A549 (cell line): ENCODE measurements at regions not wholly inside any gene's neighbourhood (a gene's known extent, or its start where the extent isn't known, plus 50 kb on each side); places are given as distances from the start of the nearest gene placed in this dataset.

Experiments used
- EHMT2 ChIP-seq: fragments of 200-600 bp; sonication (generic); IDR thresholded peaks from 2 replicates; pipeline ENCODE4 v1.6.1; 2016; ENCODE audit warnings: antibody characterized with exemption, low read depth, mild to moderate bottlenecking, moderate library complexity
- JUNB ChIP-seq: fragments of >200 bp; sonication (Bioruptor Twin); formaldehyde crosslinking; IDR thresholded peaks from 2 replicates; pipeline ENCODE4 v1.6.1; 2016
- MYC ChIP-seq: IDR thresholded peaks from 2 replicates; pipeline ENCODE4 v1.6.1; 2012; ENCODE audit warnings: mild to moderate bottlenecking, inconsistent platforms, low read length, improper control_type of control experiment, borderline replicate concordance
- RCOR1 ChIP-seq: fragments of 150-350 bp; IDR thresholded peaks from 2 replicates; pipeline ENCODE4 v1.6.1; 2014; ENCODE audit warnings: antibody characterized with exemption, low read length, low read depth
- TF ChIP-seq, protein P1 (sequence below): fragments of >200 bp; sonication (Bioruptor Twin); formaldehyde crosslinking; IDR thresholded peaks from 3 replicates; pipeline ENCODE4 v1.5.1; 2016
- TF ChIP-seq, protein P2 (sequence below): IDR thresholded peaks from 2 replicates; pipeline ENCODE4 v1.6.1; 2012

DNA sequence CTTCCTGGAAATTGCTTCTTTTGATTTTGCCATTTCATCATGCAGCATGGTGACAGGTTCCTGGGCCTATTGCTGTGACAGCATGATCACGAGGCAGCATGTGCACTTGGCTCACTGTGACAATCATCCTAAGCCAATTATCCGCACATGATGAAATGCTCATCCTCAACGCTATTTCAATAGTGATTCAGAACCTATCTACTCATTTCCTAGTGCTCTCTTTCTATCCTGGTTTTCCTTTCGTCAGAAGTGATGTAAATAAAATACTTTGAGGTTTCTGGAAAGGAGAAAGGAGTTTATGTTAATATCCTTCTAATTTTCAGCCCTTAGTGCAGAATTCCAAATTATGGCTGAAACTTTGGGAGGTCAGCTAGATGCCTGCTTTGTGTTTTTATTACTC, 110.6 kb upstream of the ADAMTS5 start:
- TF ChIP-seq EHMT2 (no peak), MYC (no peak), JUNB (no peak), RCOR1 (no peak)
- TF ChIP-seq, protein P1, sequence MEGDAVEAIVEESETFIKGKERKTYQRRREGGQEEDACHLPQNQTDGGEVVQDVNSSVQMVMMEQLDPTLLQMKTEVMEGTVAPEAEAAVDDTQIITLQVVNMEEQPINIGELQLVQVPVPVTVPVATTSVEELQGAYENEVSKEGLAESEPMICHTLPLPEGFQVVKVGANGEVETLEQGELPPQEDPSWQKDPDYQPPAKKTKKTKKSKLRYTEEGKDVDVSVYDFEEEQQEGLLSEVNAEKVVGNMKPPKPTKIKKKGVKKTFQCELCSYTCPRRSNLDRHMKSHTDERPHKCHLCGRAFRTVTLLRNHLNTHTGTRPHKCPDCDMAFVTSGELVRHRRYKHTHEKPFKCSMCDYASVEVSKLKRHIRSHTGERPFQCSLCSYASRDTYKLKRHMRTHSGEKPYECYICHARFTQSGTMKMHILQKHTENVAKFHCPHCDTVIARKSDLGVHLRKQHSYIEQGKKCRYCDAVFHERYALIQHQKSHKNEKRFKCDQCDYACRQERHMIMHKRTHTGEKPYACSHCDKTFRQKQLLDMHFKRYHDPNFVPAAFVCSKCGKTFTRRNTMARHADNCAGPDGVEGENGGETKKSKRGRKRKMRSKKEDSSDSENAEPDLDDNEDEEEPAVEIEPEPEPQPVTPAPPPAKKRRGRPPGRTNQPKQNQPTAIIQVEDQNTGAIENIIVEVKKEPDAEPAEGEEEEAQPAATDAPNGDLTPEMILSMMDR, result no peak
- TF ChIP-seq, protein P2, sequence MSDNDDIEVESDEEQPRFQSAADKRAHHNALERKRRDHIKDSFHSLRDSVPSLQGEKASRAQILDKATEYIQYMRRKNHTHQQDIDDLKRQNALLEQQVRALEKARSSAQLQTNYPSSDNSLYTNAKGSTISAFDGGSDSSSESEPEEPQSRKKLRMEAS, result no peak
